Thymus (tissue), 11 donors: ENCODE measurements at regions not wholly inside any gene's neighbourhood (a gene's known extent, or its start where the extent isn't known, plus 50 kb on each side); places are given as distances from the start of the nearest gene placed in this dataset.

Experiments
- DNase-seq, 9 donors: peaks; one replicate each; pipeline ENCODE4 v3.0.0-alpha.2; 2013; ENCODE audit warnings: low spot score in 9 of 9, low read depth in 6 of 9, missing footprints in 1 of 9
- H3K27ac ChIP-seq, 2 donors: one replicate each; pipeline ENCODE4 v1.5.1; 2013; ENCODE audit warnings: control low read depth in 1 of 2, low read depth in 1 of 2, low read length in 1 of 2, mild to moderate bottlenecking in 1 of 2, moderate library complexity in 1 of 2
- H3K27me3 ChIP-seq, 2 donors: one replicate each; pipeline ENCODE4 v1.5.1; 2013; ENCODE audit warnings: low read length in 1 of 2; ENCODE audit not compliant: control insufficient read depth in 2 of 2, insufficient read depth in 1 of 2
- H3K36me3 ChIP-seq, 2 donors: one replicate each; pipeline ENCODE4 v1.5.1; 2013; ENCODE audit warnings: low read length in 1 of 2, mild to moderate bottlenecking in 1 of 2, moderate library complexity in 1 of 2; ENCODE audit not compliant: control insufficient read depth in 2 of 2, insufficient read depth in 2 of 2
- H3K4me1 ChIP-seq, 2 donors: one replicate each; pipeline ENCODE4 v1.5.1; 2013; ENCODE audit warnings: low read length in 2 of 2; ENCODE audit not compliant: control insufficient read depth in 2 of 2, insufficient read depth in 2 of 2
- H3K4me3 ChIP-seq, 2 donors: one replicate each; pipeline ENCODE4 v1.5.1; 2013; ENCODE audit warnings: low read length in 2 of 2, control low read depth in 1 of 2, mild to moderate bottlenecking in 1 of 2
- H3K9me3 ChIP-seq, 2 donors: one replicate each; pipeline ENCODE4 v1.5.1; 2013; ENCODE audit warnings: low read length in 1 of 2, mild to moderate bottlenecking in 1 of 2; ENCODE audit not compliant: control insufficient read depth in 2 of 2, insufficient read depth in 1 of 2
- WGBS: extraction: QIAGEN DNeasy Blood & Tissue Kit; methylation state at CpG from one replicate; pipeline ENCODE4 v1.1.7; 2013; 5-methylcytosine and 5-hydroxymethylcytosine counted together
- donor health status: healthy.

GRCh38 chr6:49370518-49370917 lies 92.5 kb downstream of the MMUT start:
- Histone ChIP-seq H3K9me3 (peaks cover 4 to 7% of the 10 kb centered on the region in 2 donors), H3K4me1 (no peaks in the 10 kb centered on the region), H3K27ac (no peak overlapping the region), H3K36me3 (no peaks in the 10 kb centered on the region), H3K27me3 (no peaks in the 10 kb centered on the region), H3K4me3 (no peak overlapping the region)
- no peak for DNase-seq
- WGBS: 73% methylated on average over 2 of the region's 2 CpGs

DNA sequence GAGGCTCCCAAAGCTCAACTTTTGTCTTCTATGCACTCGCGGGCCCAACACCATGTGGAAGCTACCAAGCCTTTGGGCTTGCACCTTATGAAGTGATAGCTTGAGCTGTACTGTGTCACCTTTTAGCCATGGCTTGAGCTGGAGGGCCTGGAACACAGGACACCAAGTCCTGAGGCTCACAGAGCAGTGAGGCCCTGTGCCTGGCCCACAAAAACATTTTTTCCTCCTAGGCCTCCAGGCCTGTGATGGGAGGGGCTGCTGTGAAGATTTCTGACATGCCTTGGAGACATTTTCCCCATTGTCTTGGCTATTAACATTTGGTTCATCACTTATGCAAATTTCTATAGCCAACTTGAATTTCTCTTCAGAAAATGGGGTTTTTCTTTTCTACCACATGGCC lies 96.5 kb downstream of the MMUT start:
- H3K9me3 ChIP-seq: peaks cover 4 to 7% of the 10 kb centered on the region in 2 donors
- DNase-seq: no peak
- H3K27ac ChIP-seq: no peak overlapping the region
- no peaks in the 10 kb centered on the region for H3K36me3 ChIP-seq
- H3K4me1 ChIP-seq: no peaks in the 10 kb centered on the region
- H3K27me3 ChIP-seq: no peaks in the 10 kb centered on the region
- no peak overlapping the region for H3K4me3 ChIP-seq
- 98% methylated on average over 2 of the region's 2 CpGs for whole genome bisulfite sequencing

DNA sequence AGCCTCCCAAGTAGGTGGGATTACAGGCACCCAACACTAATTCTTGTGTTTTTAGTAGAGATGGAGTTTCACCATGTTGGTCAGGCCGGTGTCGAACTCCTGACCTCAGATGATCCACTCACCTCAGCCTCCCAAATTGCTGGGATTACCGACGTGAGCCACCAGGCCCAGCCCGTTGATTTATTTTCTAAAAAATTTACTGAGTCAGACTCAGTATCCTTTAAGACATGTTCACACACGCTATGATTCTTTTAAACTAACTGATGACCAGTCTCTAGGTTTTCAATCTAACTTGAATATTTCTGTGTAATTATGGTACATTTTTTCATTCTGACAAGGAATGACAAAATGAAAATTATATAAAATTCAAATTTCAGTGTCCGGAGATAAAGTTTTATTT lies 114.5 kb downstream of the MMUT start:
- no peak for DNase-seq
- Histone ChIP-seq H3K4me1 (no peaks in the 10 kb centered on the region), H3K27ac (no peak overlapping the region), H3K27me3 (no peaks in the 10 kb centered on the region), H3K9me3 (no peaks in the 10 kb centered on the region), H3K36me3 (no peaks in the 10 kb centered on the region), H3K4me3 (no peak overlapping the region)
- WGBS: 91% methylated on average over 7 of the region's 7 CpGs

- 92% methylated on average over 6 of the region's 6 CpGs for WGBS
- H3K36me3 ChIP-seq: no peaks in the 10 kb centered on the region
- H3K27me3 ChIP-seq: no peaks in the 10 kb centered on the region
- H3K27ac ChIP-seq: no peak overlapping the region
- no peak for DNase-seq
- no peaks in the 10 kb centered on the region for H3K4me1 ChIP-seq
- H3K9me3 ChIP-seq: no peaks in the 10 kb centered on the region
- H3K4me3 ChIP-seq: no peak overlapping the region
Observed at GRCh38 chr6:49342410-49342809, 120.6 kb downstream of the MMUT start.

DNA sequence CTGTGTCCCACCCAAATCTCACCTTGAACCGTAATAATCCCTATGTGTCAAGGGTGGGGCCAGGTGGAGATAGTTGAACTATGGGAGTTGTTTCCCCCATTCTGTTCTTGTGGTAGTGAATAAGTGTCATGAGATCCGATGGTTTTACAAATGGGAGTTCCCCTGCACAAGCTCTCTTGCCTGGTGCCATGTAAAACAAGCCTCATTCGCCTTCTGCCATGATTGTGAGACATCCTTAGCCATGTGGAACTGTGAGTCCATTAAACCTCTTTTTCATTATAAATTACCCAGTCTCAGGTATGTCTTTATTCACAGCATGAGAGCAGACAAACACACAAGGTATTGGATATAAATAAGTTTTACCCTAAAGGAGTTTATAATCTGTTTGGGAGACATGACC lies 121.2 kb downstream of the MMUT start:
- 88% methylated on average over 3 of the region's 3 CpGs for WGBS
- H3K4me1 ChIP-seq: no peaks in the 10 kb centered on the region
- H3K9me3 ChIP-seq: no peaks in the 10 kb centered on the region
- DNase-seq: no peak
- no peaks in the 10 kb centered on the region for H3K27me3 ChIP-seq
- no peak overlapping the region for H3K27ac ChIP-seq
- H3K4me3 ChIP-seq: no peak overlapping the region
- H3K36me3 ChIP-seq: no peaks in the 10 kb centered on the region

- no peak overlapping the region for H3K4me3 ChIP-seq
- H3K9me3 ChIP-seq: no peaks in the 10 kb centered on the region
- no peak overlapping the region for H3K27ac ChIP-seq
- H3K4me1 ChIP-seq: no peaks in the 10 kb centered on the region
- H3K36me3 ChIP-seq: no peaks in the 10 kb centered on the region
- DNase-seq: no peak
- WGBS: 91% methylated on average over 3 of the region's 3 CpGs
- no peaks in the 10 kb centered on the region for H3K27me3 ChIP-seq
Observed at GRCh38 chr6:49339096-49339495, 124.0 kb downstream of the MMUT start.

- no peak for DNase-seq
- Histone ChIP-seq H3K9me3 (no peaks in the 10 kb centered on the region), H3K27ac (no peak overlapping the region), H3K36me3 (no peaks in the 10 kb centered on the region), H3K4me1 (no peaks in the 10 kb centered on the region), H3K4me3 (no peak overlapping the region), H3K27me3 (no peaks in the 10 kb centered on the region)
- WGBS: 59% methylated on average over 6 of the region's 6 CpGs
Observed at GRCh38 chr6:49336514-49337131, 126.4 kb downstream of the MMUT start.

DNA sequence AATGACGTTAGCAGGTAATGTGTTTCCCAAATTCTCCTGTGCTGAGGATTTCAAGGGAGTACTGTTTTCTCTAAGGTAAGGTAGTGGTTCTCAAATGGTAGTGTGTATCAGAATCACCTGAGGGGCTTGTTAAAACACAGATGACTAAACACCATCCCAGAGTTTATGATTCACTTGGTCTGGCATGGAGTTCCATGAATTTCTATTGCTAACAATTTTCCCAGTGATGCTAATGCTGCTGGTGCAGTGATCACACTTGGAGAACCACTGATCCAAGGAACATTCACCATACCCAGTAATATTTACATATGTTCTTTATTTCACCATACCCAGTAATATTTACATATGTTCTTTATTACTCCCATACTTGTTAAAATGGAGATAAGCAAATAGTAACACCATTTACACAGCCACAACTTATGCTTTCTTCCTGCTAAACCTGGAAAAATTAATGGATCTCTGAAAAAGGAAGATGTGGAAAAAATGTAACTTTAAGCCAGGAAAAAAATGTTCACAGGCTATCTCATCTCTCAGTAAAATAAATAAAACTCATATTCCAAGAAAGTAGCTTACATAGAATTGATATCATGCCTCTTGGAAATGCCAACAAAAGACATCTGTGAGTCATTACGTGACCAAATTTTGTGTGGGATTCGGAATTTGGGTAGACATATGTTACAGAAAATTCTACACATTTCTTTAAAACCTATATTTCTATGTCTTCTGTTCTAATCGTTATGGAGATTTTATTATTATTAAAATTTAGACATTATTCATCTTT lies 129.5 kb downstream of the MMUT start:
- 94% methylated on average over 4 of the region's 4 CpGs for WGBS
- DNase-seq: no peak

GRCh38 chr6:49332781-49333180 lies 130.3 kb downstream of the MMUT start:
- no peak for DNase-seq
- Histone ChIP-seq H3K9me3 (no peaks in the 10 kb centered on the region), H3K4me1 (no peaks in the 10 kb centered on the region), H3K27me3 (no peaks in the 10 kb centered on the region), H3K27ac (no peak overlapping the region), H3K4me3 (no peak overlapping the region), H3K36me3 (no peaks in the 10 kb centered on the region)
- 80% methylated on average over 1 of the region's 1 CpG for WGBS

More for the DNA sequence above, 129.5 kb downstream of the MMUT start:
- Histone ChIP-seq H3K4me3 (no peak overlapping the region), H3K27me3 (no peaks in the 10 kb centered on the region), H3K9me3 (no peaks in the 10 kb centered on the region), H3K36me3 (no peaks in the 10 kb centered on the region), H3K4me1 (no peaks in the 10 kb centered on the region), H3K27ac (no peak overlapping the region)
